ENCODE measurements at regions not wholly inside any gene's neighbourhood (a gene's known extent, or its start where the extent isn't known, plus 50 kb on each side); places are given as distances from the start of the nearest gene placed in this dataset.

- no peak for DNase-seq (ENCODE audit: low read depth)
These were observed 50.3 kb downstream of the UTRN start for GRCh38 chr6:144335311-144335861.

- DNase-seq (ENCODE audit: low read depth): no peak
These were observed 50.8 kb downstream of the UTRN start for GRCh38 chr6:144335914-144336313.

- no peak for DNase-seq (ENCODE audit: low read depth)
These were observed 51.8 kb downstream of the UTRN start for GRCh38 chr6:144336900-144337299.

GRCh38 chr6:144338474-144338873, 53.3 kb downstream of the UTRN start:
- DNase-seq (ENCODE audit: low read depth): no peak

GRCh38 chr6:144338951-144339700, 54.0 kb downstream of the UTRN start:
- no peak for DNase-seq (ENCODE audit: low read depth)

GRCh38 chr6:144339859-144340452, 54.8 kb downstream of the UTRN start:
- no peak for DNase-seq (ENCODE audit: low read depth)

GRCh38 chr6:144340541-144341371, 55.6 kb downstream of the UTRN start:
- no peak for DNase-seq (ENCODE audit: low read depth)

- DNase-seq (ENCODE audit: low read depth): no peak
These were observed 56.8 kb downstream of the UTRN start for GRCh38 chr6:144341831-144342527.

GRCh38 chr6:144343701-144344428, 58.7 kb downstream of the UTRN start:
- DNase-seq (ENCODE audit: low read depth): no peak

- DNase-seq (ENCODE audit: low read depth): no peak
These were observed 59.5 kb downstream of the UTRN start for GRCh38 chr6:144344646-144345045.

GRCh38 chr6:144345451-144345850, 60.3 kb downstream of the UTRN start:
- no peak for DNase-seq (ENCODE audit: low read depth)

- no peak for DNase-seq (ENCODE audit: low read depth)
These were observed 61.7 kb downstream of the UTRN start for GRCh38 chr6:144346719-144347447.

- no peak for DNase-seq (ENCODE audit: low read depth)
These were observed 62.3 kb downstream of the UTRN start for GRCh38 chr6:144347448-144347759.

- DNase-seq (ENCODE audit: low read depth): no peak
These were observed 62.8 kb downstream of the UTRN start for GRCh38 chr6:144347933-144348332.

- no peak for DNase-seq (ENCODE audit: low read depth)
These were observed 64.8 kb downstream of the UTRN start for GRCh38 chr6:144349690-144350527.

- DNase-seq (ENCODE audit: low read depth): no peak
These were observed 65.4 kb downstream of the UTRN start for GRCh38 chr6:144350528-144350880.

- DNase-seq (ENCODE audit: low read depth): no peak
These were observed 66.4 kb downstream of the UTRN start for GRCh38 chr6:144351379-144352127.

GRCh38 chr6:144352331-144352730, 67.2 kb downstream of the UTRN start:
- DNase-seq (ENCODE audit: low read depth): no peak

GRCh38 chr6:144353871-144354314, 68.8 kb downstream of the UTRN start:
- no peak for DNase-seq (ENCODE audit: low read depth)
